ENCODE measurements at regions not wholly inside any gene's neighbourhood (a gene's known extent, or its start where the extent isn't known, plus 50 kb on each side); places are given as distances from the start of the nearest gene placed in this dataset.
A peak's percentile ranks its signal among the peaks of the same experiment; 100 is the strongest.

- TF ChIP-seq POLR2AphosphoS5 (IDR thresholded peaks at IDR 0.05; ENCODE audit: control insufficient read depth, insufficient read depth, low read depth, low read length) (no peak), TFE3 (CRISPR knock-in tag; IDR thresholded peaks at IDR 0.05) (no peak), RCOR1 (IDR thresholded peaks at IDR 0.05; ENCODE audit: borderline replicate concordance in 1 of 2, low read depth in 2 of 2, low read length in 2 of 2) (no peak), MAX (CRISPR knock-in tag; IDR thresholded peaks at IDR 0.05) (no peak), KLF16 (IDR thresholded peaks at IDR 0.05) (no peak), CTCF (IDR thresholded peaks at IDR 0.05 in 2 of 3, conservative IDR thresholded peaks at IDR 0.05 in 1 of 3; ENCODE audit: insufficient read depth in 2 of 3, low read depth in 1 of 3, low read length in 3 of 3) (no peak), ZNF449 (CRISPR knock-in tag; IDR thresholded peaks at IDR 0.05) (no peak), REST (IDR thresholded peaks at IDR 0.05; ENCODE audit: borderline replicate concordance) (0 out of 2 replicates have a peak, but pooled peaks have one; percentile 10), REST (CRISPR knock-in tag; IDR thresholded peaks at IDR 0.05; ENCODE audit: low read depth) (no peak), MNT (conservative IDR thresholded peaks at IDR 0.05) (no peak), HMBOX1 (IDR thresholded peaks at IDR 0.05) (no peak)
Observed at GRCh38 chr5:82459626-82460025, 181.5 kb upstream of the RPS23 start.
